Liver (tissue), 8 donors: ENCODE measurements at regions not wholly inside any gene's neighbourhood (a gene's known extent, or its start where the extent isn't known, plus 50 kb on each side); places are given as distances from the start of the nearest gene placed in this dataset.

Experiments used
- DNase-seq: peaks from one replicate; pipeline ENCODE4 v3.0.0-alpha.2; 2017; ENCODE audit warnings: low spot score
- H3K27ac ChIP-seq, 2 donors: one replicate each; pipeline ENCODE4 v1.7.0; 2013; ENCODE audit warnings: inconsistent platforms in 2 of 2, low read length in 2 of 2, control low read depth in 1 of 2, low read depth in 1 of 2, mild to moderate bottlenecking in 1 of 2
- H3K27me3 ChIP-seq, 4 donors: one replicate each; pipeline versions ENCODE4 v1.6.1 to v1.7.0; 2013; ENCODE audit warnings: low read length in 3 of 4, inconsistent platforms in 1 of 4, mild to moderate bottlenecking in 1 of 4, moderate library complexity in 1 of 4; ENCODE audit not compliant: control insufficient read depth in 4 of 4, insufficient read depth in 4 of 4
- H3K36me3 ChIP-seq, 4 donors: one replicate each; pipeline versions ENCODE4 v1.6.1 to v1.7.0; 2013; ENCODE audit warnings: low read length in 3 of 4, mild to moderate bottlenecking in 3 of 4, low read depth in 1 of 4, moderate library complexity in 1 of 4; ENCODE audit not compliant: control insufficient read depth in 4 of 4, insufficient read depth in 3 of 4
- H3K4me1 ChIP-seq, 4 donors: one replicate each; pipeline versions ENCODE4 v1.6.1 to v1.7.0; 2013; ENCODE audit warnings: low read length in 3 of 4, mild to moderate bottlenecking in 3 of 4, moderate library complexity in 1 of 4; ENCODE audit not compliant: control insufficient read depth in 4 of 4, insufficient read depth in 4 of 4
- H3K4me3 ChIP-seq, 3 donors: one replicate each; pipeline versions ENCODE4 v1.6.1 to v1.7.0; 2013; ENCODE audit warnings: low read length in 3 of 3, control low read depth in 1 of 3, low read depth in 1 of 3, mild to moderate bottlenecking in 1 of 3
- H3K9ac ChIP-seq, 2 donors: one replicate each; pipeline ENCODE4 v1.7.0; 2013; ENCODE audit warnings: low read length in 2 of 2, mild to moderate bottlenecking in 2 of 2, moderate library complexity in 2 of 2, control low read depth in 1 of 2, low read depth in 1 of 2
- H3K9me3 ChIP-seq, 4 donors: one replicate each; pipeline versions ENCODE4 v1.6.1 to v1.7.0; 2013; ENCODE audit warnings: low read length in 3 of 4; ENCODE audit not compliant: control insufficient read depth in 4 of 4
- ATF3 ChIP-seq: IDR thresholded peaks from 2 replicates; pipeline ENCODE4 v1.6.1; 2016; ENCODE audit warnings: antibody characterized with exemption
- CTCF ChIP-seq: fragments of 150-350 bp; IDR thresholded peaks from 2 replicates; pipeline ENCODE4 v1.5.1; 2017; ENCODE audit warnings: improper control_type of control experiment, low read depth, low read length; ENCODE audit not compliant: missing input control
- EGR1 ChIP-seq, 2 donors: IDR thresholded peaks; 2 replicates each; pipeline ENCODE4 v1.6.1; 2016 to 2018; ENCODE audit warnings: antibody characterized with exemption in 2 of 2, low read depth in 2 of 2
- FOXA1 ChIP-seq: IDR thresholded peaks from 2 replicates; pipeline ENCODE4 v1.6.1; 2016; ENCODE audit warnings: antibody characterized with exemption
- FOXA2 ChIP-seq: IDR thresholded peaks from 2 replicates; pipeline ENCODE4 v1.6.1; 2016; ENCODE audit warnings: antibody characterized with exemption
- JUND ChIP-seq, 2 donors: IDR thresholded peaks; 2 replicates each; pipeline ENCODE4 v1.6.1; 2016; ENCODE audit warnings: antibody characterized with exemption in 2 of 2
- NR2F2 ChIP-seq: IDR thresholded peaks from 2 replicates; pipeline ENCODE4 v1.6.1; 2016; ENCODE audit warnings: antibody characterized with exemption
- RXRA ChIP-seq, 2 donors: IDR thresholded peaks; 2 replicates each; pipeline ENCODE4 v1.6.1; 2017 to 2018; ENCODE audit warnings: antibody characterized with exemption in 2 of 2, mild to moderate bottlenecking in 1 of 2
- SP1 ChIP-seq: IDR thresholded peaks from 2 replicates; pipeline ENCODE4 v1.6.1; 2018; ENCODE audit warnings: antibody characterized with exemption, mild to moderate bottlenecking
- WGBS: extraction: QIAGEN DNeasy Blood & Tissue Kit; methylation state at CpG from one replicate; pipeline ENCODE4 v1.1.7; 2013; 5-methylcytosine and 5-hydroxymethylcytosine counted together
- TF ChIP-seq, protein P1 (sequence below): IDR thresholded peaks from 2 replicates; pipeline ENCODE4 v1.6.1; 2016; ENCODE audit warnings: antibody characterized with exemption, mild to moderate bottlenecking
- donor health status: healthy.
- donor health status: healthy.
- donor health status: healthy.
- donor health status: healthy.
- donor health status: healthy.

GRCh38 chr14:76306131-76306530, 69.8 kb upstream of the ESRRB start:
- Histone ChIP-seq H3K9ac (no peak overlapping the region), H3K4me3 (no peak overlapping the region), H3K36me3 (no peaks in the 10 kb centered on the region), H3K4me1 (no peaks in the 10 kb centered on the region), H3K27me3 (peaks cover 0 to 3% (median 0%) of the 10 kb centered on the region in 4 donors), H3K9me3 (no peaks in the 10 kb centered on the region), H3K27ac (no peak overlapping the region)
- DNase-seq = no peak
- WGBS = 93% methylated on average over 12 of the region's 12 CpGs
- TF ChIP-seq FOXA2 (no peak), RXRA (IDR thresholded peaks at IDR 0.05) (no peak)

DNA sequence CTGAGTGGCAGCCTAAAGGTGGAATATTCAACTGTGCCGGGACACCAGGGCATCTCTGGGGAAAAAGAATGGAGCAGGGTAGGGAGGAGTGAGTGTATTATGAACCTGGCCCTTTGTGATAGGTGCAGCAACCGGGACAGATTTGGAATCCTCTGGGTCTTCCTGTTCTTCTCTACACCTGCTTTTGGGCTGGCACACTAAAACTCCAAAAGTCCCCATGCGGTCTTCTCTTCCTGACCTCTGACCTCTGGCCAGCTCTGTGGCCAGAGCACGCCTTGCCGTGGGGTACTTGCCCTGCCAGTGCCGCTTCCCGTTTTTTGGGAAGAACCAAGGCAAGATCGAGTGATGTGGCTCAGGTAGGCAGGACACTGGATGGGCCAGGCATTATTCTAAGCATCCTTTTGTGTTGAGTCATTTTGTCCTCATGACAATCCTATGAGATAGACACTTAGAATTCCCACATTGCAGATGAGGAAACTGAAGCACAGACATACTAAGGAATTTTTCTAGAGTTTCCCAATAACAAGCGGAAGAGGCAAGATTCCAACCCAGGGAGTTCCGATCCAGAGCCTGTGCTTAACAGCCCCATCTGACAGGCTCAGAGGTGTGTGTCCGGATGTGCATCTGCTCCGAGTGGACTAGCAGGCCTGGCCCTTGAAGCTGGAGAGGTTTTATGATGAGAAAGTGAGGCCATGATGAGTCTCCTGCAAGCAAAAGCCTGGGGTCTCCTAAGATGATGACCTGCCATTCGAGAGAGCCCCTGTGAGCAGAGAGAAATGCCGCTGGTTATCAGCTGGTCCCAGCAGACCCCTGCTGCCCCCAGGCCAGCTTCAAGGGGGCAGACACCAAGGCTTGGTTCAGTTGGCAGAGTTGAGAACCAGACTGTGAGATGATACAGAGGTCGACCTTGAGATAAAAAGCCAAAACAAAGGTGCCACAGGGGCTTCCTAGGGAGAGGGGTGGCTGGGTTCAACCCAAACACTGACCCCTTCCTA, 67.9 kb upstream of the ESRRB start:
- Histone ChIP-seq H3K27ac (no peak overlapping the region), H3K27me3 (peaks cover 0 to 6% (median 0%) of the 10 kb centered on the region in 4 donors), H3K4me3 (no peak overlapping the region), H3K9me3 (no peaks in the 10 kb centered on the region), H3K9ac (no peak overlapping the region), H3K36me3 (no peaks in the 10 kb centered on the region), H3K4me1 (no peaks in the 10 kb centered on the region)
- 90% methylated on average over 15 of the region's 15 CpGs for WGBS
- DNase-seq = no peak
- no peak for TF ChIP-seq NR2F2
- TF ChIP-seq FOXA2 = no peak
- no peak for TF ChIP-seq RXRA (IDR thresholded peaks at IDR 0.05)
- TF ChIP-seq SP1 = no peak

DNA sequence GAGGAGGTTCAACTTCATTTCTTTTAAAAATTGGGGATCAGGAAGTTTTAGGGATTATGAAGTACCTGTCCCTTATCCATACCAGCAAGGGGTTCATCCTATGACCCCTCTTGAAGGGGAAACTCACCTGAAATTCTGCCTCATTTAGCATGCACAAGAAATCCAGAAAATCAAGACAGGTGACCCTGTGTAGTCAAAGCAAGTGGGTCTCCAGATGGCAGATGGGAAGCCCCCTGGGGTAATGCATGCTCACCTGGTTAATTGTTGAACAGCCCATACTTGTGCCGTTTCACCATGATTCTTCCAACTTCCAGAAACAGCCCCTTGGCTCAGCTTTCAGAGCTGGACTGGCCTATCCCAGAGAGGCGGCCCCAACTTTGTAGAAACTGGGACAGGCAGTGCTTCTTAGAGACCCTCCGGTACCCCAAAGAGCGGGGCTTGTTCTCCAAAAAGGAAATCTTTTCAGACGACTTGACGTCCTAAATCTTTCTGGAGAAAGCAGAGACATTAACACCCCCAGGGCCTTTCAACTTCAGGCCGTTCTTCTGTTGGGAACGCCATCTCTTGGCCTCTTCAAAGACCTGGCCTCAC, 66.3 kb upstream of the ESRRB start:
- Histone ChIP-seq H3K4me3 (no peak overlapping the region), H3K9ac (no peak overlapping the region), H3K9me3 (no peaks in the 10 kb centered on the region), H3K36me3 (no peaks in the 10 kb centered on the region), H3K4me1 (no peaks in the 10 kb centered on the region), H3K27ac (no peak overlapping the region), H3K27me3 (peaks cover 0 to 10% (median 0%) of the 10 kb centered on the region in 4 donors)
- 83% methylated on average over 8 of the region's 8 CpGs for WGBS
- no peak for DNase-seq
- TF ChIP-seq ATF3 = no peak
- no peak for TF ChIP-seq EGR1 (IDR thresholded peaks at IDR 0.05; ENCODE audit: low read depth in 2 of 2)
- no peak for TF ChIP-seq FOXA1
- no peak for TF ChIP-seq JUND (IDR thresholded peaks at IDR 0.05)
- no peak for TF ChIP-seq SP1
- no peak for TF ChIP-seq CTCF
- TF ChIP-seq FOXA2 = no peak
- TF ChIP-seq, protein P1, sequence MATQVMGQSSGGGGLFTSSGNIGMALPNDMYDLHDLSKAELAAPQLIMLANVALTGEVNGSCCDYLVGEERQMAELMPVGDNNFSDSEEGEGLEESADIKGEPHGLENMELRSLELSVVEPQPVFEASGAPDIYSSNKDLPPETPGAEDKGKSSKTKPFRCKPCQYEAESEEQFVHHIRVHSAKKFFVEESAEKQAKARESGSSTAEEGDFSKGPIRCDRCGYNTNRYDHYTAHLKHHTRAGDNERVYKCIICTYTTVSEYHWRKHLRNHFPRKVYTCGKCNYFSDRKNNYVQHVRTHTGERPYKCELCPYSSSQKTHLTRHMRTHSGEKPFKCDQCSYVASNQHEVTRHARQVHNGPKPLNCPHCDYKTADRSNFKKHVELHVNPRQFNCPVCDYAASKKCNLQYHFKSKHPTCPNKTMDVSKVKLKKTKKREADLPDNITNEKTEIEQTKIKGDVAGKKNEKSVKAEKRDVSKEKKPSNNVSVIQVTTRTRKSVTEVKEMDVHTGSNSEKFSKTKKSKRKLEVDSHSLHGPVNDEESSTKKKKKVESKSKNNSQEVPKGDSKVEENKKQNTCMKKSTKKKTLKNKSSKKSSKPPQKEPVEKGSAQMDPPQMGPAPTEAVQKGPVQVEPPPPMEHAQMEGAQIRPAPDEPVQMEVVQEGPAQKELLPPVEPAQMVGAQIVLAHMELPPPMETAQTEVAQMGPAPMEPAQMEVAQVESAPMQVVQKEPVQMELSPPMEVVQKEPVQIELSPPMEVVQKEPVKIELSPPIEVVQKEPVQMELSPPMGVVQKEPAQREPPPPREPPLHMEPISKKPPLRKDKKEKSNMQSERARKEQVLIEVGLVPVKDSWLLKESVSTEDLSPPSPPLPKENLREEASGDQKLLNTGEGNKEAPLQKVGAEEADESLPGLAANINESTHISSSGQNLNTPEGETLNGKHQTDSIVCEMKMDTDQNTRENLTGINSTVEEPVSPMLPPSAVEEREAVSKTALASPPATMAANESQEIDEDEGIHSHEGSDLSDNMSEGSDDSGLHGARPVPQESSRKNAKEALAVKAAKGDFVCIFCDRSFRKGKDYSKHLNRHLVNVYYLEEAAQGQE = no peak
